ENCODE measurements at regions not wholly inside any gene's neighbourhood (a gene's known extent, or its start where the extent isn't known, plus 50 kb on each side); places are given as distances from the start of the nearest gene placed in this dataset.

DNA sequence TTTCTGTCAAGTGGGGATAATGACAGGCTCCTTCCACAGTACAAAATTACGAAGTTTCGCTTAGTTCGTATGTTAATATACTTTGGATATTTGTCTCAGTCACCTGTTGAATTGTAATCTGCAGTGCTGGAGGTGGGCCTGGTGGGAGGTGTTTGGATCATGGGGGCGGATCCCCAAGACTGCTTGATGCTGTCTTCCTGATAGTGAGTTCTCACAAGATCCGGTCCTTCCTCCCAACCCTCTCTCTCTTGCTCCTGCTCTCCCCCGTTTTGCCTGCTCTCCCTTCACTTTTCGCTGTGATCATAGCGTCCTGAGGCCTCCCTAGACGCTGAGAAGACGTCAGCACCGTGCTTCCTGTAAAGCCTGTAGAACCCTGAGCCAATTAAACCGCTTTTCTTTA lies 97.1 kb upstream of the EPB41L3 start:
- TF ChIP-seq CTCF (conservative IDR thresholded peaks at IDR 0.05) (no peak), EZH2 (IDR thresholded peaks at IDR 0.05; ENCODE audit: low read depth) (no peak)
